Suppressor macrophage treated with lipopolysaccharide for 1 hour (primary cell): ENCODE measurements at regions not wholly inside any gene's neighbourhood (a gene's known extent, or its start where the extent isn't known, plus 50 kb on each side); places are given as distances from the start of the nearest gene placed in this dataset.

Experiments used
- DNase-seq, 3 donors: peaks; one replicate each; pipeline ENCODE4 v3.0.0-alpha.2; 2020 to 2022

- DNase-seq, result peak; percentile 42 to 69 (median 46)
Observed at GRCh38 chr5:125408448-125409233, 662.2 kb upstream of the ZNF608 start.

- DNase-seq, result no peak
Observed at GRCh38 chr5:125409234-125409860, 662.9 kb upstream of the ZNF608 start.

- no peak for DNase-seq
Observed at GRCh38 chr5:125409861-125410536, 663.6 kb upstream of the ZNF608 start.

GRCh38 chr5:125410537-125411070 is 664.2 kb upstream of the ZNF608 start:
- DNase-seq, result no peak

GRCh38 chr5:125411071-125411743 is 664.8 kb upstream of the ZNF608 start:
- no peak for DNase-seq

- DNase-seq, result no peak
Observed at GRCh38 chr5:125411744-125412560, 665.5 kb upstream of the ZNF608 start.

GRCh38 chr5:125412561-125413495 is 666.4 kb upstream of the ZNF608 start:
- DNase-seq, result no peak

GRCh38 chr5:125413496-125414274 is 667.2 kb upstream of the ZNF608 start:
- no peak for DNase-seq

- DNase-seq, result no peak
Observed at GRCh38 chr5:125415126-125415525, 668.7 kb upstream of the ZNF608 start.

GRCh38 chr5:125416055-125416454 is 669.6 kb upstream of the ZNF608 start:
- DNase-seq, result no peak

GRCh38 chr5:125421006-125421405 is 674.6 kb upstream of the ZNF608 start:
- no peak for DNase-seq

- DNase-seq, result no peak
Observed at GRCh38 chr5:125422342-125422741, 675.9 kb upstream of the ZNF608 start.

- DNase-seq, result peak in 1 of 3 donors; percentile 5
Observed at GRCh38 chr5:125424402-125425141, 678.1 kb upstream of the ZNF608 start.

- no peak for DNase-seq
Observed at GRCh38 chr5:125429498-125429897, 683.1 kb upstream of the ZNF608 start.

- no peak for DNase-seq
Observed at GRCh38 chr5:125433457-125433856, 687.0 kb upstream of the ZNF608 start.

- no peak for DNase-seq
Observed at GRCh38 chr5:125439243-125439642, 692.8 kb upstream of the ZNF608 start.

- no peak for DNase-seq
Observed at GRCh38 chr5:125440905-125441304, 694.5 kb upstream of the ZNF608 start.

GRCh38 chr5:125446986-125447385 is 700.5 kb upstream of the ZNF608 start:
- DNase-seq, result no peak

GRCh38 chr5:125450771-125451170 is 704.3 kb upstream of the ZNF608 start:
- DNase-seq, result no peak
